ENCODE measurements at regions not wholly inside any gene's neighbourhood (a gene's known extent, or its start where the extent isn't known, plus 50 kb on each side); places are given as distances from the start of the nearest gene placed in this dataset.

- intact Hi-C loops (cut with DNase I), result no loop called here
- DNase-seq, result no peak
Observed at GRCh38 chr20:17084909-17085308, 141.9 kb upstream of the PCSK2 start.

- DNase-seq, result no peak
- intact Hi-C loops (cut with DNase I), result no loop called here
Observed at GRCh38 chr20:17093782-17094181, 133.1 kb upstream of the PCSK2 start.

GRCh38 chr20:17097603-17098002 lies 129.2 kb upstream of the PCSK2 start:
- no peak for DNase-seq
- intact Hi-C loops (cut with DNase I), result no loop called here

GRCh38 chr20:17100506-17100905 lies 126.3 kb upstream of the PCSK2 start:
- intact Hi-C loops (cut with DNase I), result no loop called here
- no peak for DNase-seq

DNA sequence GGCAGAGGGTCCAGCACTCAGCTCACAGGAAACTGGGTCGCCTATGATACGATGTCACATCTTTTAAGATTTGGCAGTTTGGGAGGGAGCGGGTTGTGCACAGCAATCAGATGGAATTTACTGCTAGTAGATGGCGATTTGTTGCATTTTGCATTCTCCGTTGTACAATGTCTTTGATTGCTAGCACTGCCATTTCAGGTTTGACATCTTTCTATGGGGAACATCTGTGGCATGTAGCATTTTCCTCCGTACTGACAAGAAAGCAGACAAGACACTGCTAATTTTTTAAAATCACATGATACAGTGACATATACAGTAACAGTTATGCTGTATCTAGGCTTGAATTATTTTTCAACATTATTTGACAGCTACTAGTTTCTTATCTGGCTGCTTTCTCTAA lies 119.7 kb upstream of the PCSK2 start:
- peak in 1 of 10 donors; percentile 6 for DNase-seq
- intact Hi-C loops (cut with DNase I), result no loop called here

GRCh38 chr20:17108896-17109295 lies 117.9 kb upstream of the PCSK2 start:
- DNase-seq, result no peak
- intact Hi-C loops (cut with DNase I), result no loop called here

DNA sequence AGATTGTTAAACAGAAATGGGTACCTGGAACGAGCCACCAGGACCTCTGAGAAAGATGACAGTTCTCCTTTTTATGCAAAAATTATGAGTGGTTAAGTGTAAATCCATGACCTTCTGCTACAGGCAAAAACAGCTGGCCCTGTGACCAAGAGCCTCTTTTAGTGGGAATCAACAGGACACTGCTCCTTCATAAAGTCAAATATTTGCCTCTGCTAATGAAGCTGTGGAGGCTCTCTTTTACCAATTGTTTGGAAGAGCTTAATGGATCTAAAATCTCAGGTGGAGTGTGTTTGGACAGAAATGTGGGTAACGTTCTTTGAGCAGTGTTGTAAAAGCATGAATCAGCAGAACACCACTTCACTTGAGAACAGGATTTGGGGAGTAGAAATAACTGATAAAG lies 117.5 kb upstream of the PCSK2 start:
- DNase-seq, result no peak
- intact Hi-C loops (cut with DNase I), result no loop called here

- intact Hi-C loops (cut with DNase I), result no loop called here
- no peak for DNase-seq
Observed at GRCh38 chr20:17128206-17128605, 98.6 kb upstream of the PCSK2 start.

DNA sequence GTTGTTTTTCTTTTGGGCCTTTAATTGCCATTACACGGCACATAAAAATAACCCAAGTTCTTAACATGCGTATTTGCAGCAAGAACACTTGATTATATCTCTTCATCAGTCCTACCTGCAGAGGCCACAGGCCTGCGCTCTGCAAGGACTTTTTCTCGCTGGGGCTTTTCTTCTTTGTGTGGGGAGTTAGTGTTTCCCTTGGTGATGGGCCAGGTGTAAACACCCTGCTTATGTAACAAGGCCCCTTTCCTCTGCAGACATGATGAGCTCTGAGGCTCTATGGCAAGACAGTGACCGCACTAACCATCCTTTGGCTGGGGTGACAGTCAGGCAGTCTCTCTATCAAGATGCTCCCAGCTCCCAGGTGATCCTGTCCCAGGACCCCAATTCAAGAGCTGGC lies 97.8 kb upstream of the PCSK2 start:
- intact Hi-C loops (cut with DNase I), result no loop called here
- no peak for DNase-seq

DNA sequence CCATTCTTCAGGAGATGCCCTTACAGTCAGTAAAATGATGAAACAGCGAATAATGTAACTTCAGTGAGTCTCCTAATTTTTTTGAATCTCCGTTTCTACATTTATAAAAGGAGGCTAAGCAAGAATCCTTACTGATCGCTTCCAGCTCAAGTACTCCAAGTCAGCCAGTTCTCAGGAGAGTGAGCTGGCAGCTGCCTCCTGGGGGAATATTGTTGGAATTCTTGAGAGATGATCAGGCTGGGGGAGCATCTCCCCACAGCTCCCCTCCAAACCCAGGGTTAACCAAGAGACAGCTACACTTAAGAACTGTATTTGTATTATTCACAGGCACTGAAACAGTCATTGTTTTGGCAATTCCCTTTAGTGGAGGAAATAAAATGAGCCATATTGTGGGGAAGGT lies 89.1 kb upstream of the PCSK2 start:
- intact Hi-C loops (cut with DNase I), result no loop called here
- no peak for DNase-seq

- DNase-seq, result peak in 7 of 10 donors; percentile 22 to 87 (median 49)
- intact Hi-C loops (cut with DNase I), result no loop called here
Observed at GRCh38 chr20:17138237-17138636, 88.6 kb upstream of the PCSK2 start.

DNA sequence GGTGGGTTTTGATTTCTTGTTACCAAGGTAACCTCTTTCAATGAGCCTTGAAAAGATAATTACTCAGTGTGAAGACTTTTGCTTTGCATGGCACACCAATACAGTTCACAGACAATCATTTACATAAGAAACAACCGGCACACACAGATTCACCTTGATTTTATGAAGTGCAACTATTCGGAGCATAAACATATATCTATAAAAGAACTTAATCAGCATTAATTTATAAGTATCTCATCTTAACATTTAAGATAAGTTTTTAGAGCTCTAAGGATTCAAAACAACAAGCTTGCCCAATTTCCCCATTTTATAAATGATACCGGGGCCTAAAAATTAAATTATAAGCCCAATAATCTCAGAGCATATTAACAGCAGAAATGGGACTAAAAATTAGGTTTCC lies 85.9 kb upstream of the PCSK2 start:
- intact Hi-C loops (cut with DNase I), result no loop called here
- no peak for DNase-seq

DNA sequence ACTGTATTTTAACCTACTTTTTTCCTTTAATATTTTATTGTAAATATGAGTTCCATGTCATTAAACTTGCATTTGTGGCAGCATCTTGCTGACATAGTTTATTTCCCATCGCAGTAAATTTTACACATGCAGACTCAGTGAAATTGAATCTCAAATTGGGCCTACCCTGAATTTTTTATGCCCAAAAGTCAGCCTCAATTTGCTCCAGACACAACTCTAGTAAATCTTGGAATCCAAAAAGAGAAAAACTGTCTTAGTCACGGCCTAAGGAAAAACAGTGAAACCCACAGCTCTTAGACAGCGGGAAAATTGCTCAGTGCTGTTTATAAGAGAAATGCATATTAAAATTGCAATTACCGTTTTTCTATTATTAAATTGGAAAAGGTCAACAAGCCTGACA lies 85.3 kb upstream of the PCSK2 start:
- DNase-seq, result no peak
- intact Hi-C loops (cut with DNase I), result no loop called here

DNA sequence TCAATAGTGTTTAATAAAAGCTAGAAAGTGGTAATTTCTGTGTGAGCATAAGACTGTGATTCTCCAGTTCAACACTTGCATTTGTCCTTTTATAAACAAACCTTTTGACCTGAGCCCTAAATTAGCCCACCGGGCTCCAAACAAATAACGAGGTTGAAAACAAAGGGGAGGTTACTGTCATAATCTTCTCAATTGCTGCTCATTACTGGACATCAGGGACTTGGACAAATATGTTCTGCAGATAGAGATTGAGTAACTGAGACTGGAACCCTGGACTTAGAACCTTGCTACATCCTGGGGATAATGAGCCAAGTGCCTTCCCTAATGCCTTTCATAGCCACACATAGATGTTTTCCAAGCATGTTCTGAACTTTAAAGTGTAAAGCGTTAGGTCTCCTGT lies 84.2 kb upstream of the PCSK2 start:
- intact Hi-C loops (cut with DNase I), result no loop called here
- DNase-seq, result no peak

DNA sequence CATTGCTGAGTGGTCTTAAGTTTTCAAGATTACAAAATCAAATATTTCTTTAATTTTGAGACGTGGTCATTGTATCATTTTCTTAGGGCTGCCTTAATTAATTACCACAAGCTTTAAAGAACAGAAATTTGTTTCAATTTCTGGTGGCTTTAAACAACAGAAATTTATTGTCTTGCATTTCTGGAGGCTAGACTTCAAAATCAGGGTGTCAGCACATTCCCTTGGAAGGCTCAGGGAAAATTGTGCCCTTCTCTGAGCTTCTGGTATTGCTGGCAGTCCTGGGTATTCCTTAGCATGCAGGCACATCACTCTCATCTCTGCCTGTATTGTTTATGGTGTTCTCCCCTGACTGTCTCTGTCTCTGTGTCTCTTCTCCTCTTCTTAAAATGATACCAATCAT lies 76.0 kb upstream of the PCSK2 start:
- intact Hi-C loops (cut with DNase I), result no loop called here
- DNase-seq, result no peak

GRCh38 chr20:17155401-17155800 lies 71.4 kb upstream of the PCSK2 start:
- intact Hi-C loops (cut with DNase I), result no loop called here
- DNase-seq, result no peak

GRCh38 chr20:17158701-17159100 lies 68.1 kb upstream of the PCSK2 start:
- intact Hi-C loops (cut with DNase I), result no loop called here
- DNase-seq, result no peak

DNA sequence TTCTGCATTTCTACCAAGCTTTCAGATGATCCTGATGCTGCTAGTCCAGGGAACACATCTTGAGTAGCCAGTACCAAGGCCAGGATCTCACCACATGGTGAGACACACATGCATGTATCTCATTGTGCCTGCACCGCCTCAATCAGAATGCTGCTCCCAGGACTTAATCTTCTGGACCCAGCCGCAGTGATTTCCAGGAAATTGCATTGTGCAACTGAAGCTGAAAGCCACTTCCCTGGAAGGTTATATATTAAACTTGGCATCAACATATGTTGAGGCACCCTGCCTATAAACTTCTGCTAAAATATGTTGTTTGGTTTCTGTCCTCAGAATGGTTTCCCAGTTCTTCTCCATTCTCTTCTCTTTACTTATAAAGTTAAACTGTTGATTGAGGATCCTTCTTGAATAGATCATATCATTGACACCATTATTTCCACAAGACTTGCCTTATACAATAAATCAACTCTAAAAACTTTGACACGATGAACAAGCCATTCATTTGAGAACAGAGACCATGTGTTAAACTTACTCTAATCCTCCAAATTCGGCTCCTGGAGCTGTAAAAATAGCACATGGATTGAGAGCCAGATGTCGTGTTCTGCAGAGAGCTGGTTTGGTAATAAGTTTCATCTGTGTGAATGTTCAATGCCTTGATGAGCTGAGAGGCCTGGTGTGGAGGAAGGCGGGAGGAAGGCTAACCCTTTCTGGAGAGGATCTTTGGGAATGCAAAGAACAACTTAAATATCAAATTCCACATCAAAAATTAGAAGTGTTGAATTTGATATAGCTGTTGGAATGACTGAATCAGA lies 65.0 kb upstream of the PCSK2 start:
- peak in 1 of 10 donors; percentile 41 for DNase-seq
- intact Hi-C loops (cut with DNase I), result no loop called here

DNA sequence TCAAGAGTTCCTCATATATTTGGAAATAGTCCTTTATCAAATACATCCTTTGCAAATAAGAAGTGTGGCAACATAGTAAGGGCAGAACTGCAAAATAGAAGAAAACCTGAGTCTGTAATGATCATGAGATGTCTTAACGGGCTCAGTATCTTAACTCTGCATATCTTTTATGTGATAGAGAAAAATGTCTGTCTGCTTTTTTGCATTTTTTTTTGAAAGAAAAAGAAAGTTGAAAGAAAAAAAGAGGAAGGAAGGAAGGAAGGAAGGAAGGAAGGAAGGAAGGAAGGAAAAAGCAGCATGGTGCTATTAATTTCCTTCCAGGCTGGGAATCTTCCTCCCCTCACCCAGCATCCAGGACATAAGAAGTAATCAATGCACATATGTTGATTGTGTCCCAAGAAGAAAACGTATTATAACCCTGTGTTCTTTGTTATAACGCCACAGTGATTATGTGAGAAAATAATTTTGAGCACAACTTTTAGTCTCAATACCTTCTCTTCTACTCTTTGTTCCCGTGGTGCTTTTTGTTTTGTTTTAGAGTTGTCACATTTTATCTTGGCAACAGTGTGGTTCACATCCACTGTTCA lies 58.7 kb upstream of the PCSK2 start:
- intact Hi-C loops (cut with DNase I), result no loop called here
- no peak for DNase-seq

DNA sequence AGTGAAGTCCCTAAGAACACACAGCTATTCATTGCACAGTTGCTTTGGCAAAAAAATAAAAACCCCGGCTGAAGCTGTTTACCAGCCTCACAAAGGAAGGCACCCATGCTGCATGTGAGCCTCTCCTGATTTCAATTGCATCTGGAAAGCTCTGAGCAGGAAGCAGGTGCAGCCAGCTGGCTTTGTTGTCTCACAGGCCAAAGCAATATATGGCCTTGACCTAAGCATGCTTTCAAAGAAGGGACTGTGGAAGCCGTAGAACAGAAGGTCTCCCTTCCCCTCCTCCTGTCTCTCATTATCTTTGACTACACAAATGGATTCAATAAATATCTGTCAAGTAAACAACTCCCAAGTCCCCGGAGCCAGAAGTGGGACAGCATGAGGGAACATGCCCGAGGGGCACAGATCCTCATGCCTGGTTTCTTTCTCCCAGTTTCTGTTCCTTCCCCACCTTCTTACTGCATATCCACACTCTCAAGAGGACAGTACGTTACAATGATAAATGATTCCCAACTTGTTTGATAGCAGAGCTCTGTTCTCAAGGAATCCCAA lies 57.2 kb upstream of the PCSK2 start:
- DNase-seq, result peak in 1 of 10 donors; percentile 54
- intact Hi-C loops (cut with DNase I), result no loop called here

GRCh38 chr20:17171746-17172280 lies 55.0 kb upstream of the PCSK2 start:
- intact Hi-C loops (cut with DNase I), result no loop called here
- no peak for DNase-seq

Measured in posterior cingulate gyrus (tissue), 11 donors.